ENCODE measurements at regions not wholly inside any gene's neighbourhood (a gene's known extent, or its start where the extent isn't known, plus 50 kb on each side); places are given as distances from the start of the nearest gene placed in this dataset.

DNA sequence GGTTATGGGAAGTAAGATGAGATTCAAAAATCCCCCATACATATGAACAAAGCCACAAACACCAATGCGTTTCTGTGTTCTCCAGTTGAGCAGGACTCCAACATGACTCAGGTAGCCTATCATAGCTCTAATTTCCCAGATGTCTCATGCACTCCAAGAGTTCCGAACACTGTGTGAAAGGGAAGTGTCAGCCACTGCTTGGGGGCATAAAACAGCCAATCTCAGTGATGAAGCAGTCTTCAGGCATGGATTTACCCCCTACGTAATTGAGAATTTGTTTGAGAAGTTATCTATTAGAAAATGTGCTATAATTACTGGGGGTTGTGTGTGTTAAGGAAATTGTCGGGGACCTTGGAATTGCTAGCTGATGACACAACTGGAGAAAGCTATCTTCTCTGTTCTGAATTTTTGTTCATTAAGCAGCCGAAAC is 153.9 kb upstream of the AVPR1A start:
- Histone ChIP-seq H3K9ac (ENCODE audit: low read length in 3 of 3) (no peak overlapping the region), H3K36me3 (ENCODE audit: control insufficient read depth in 2 of 3, insufficient read depth in 3 of 3, low read length in 3 of 3) (no peaks in the 10 kb centered on the region), H3K27ac (ENCODE audit: low read depth in 2 of 2, low read length in 2 of 2) (no peak overlapping the region), H3K9me3 (ENCODE audit: control insufficient read depth in 2 of 3, insufficient read depth in 1 of 3, low read length in 3 of 3) (no peaks in the 10 kb centered on the region), H3K27me3 (ENCODE audit: control insufficient read depth, insufficient read depth, low read length) (no peaks in the 10 kb centered on the region), H3K4me1 (ENCODE audit: control insufficient read depth in 2 of 3, insufficient read depth in 2 of 3, low read depth in 1 of 3, low read length in 3 of 3) (peaks cover 0 to 2% (median 2%) of the 10 kb centered on the region in 3 donors), H3K4me3 (ENCODE audit: low read length in 3 of 3) (no peak overlapping the region)
- no peak for FAIRE-seq
- intact Hi-C loops (cut with DNase I), result no loop called here
- TF ChIP-seq, protein P1, sequence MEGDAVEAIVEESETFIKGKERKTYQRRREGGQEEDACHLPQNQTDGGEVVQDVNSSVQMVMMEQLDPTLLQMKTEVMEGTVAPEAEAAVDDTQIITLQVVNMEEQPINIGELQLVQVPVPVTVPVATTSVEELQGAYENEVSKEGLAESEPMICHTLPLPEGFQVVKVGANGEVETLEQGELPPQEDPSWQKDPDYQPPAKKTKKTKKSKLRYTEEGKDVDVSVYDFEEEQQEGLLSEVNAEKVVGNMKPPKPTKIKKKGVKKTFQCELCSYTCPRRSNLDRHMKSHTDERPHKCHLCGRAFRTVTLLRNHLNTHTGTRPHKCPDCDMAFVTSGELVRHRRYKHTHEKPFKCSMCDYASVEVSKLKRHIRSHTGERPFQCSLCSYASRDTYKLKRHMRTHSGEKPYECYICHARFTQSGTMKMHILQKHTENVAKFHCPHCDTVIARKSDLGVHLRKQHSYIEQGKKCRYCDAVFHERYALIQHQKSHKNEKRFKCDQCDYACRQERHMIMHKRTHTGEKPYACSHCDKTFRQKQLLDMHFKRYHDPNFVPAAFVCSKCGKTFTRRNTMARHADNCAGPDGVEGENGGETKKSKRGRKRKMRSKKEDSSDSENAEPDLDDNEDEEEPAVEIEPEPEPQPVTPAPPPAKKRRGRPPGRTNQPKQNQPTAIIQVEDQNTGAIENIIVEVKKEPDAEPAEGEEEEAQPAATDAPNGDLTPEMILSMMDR (IDR thresholded peaks at IDR 0.05; ENCODE audit: borderline replicate concordance, extremely low read depth, insufficient read depth), result no peak
- DNase-seq, result no peak

DNA sequence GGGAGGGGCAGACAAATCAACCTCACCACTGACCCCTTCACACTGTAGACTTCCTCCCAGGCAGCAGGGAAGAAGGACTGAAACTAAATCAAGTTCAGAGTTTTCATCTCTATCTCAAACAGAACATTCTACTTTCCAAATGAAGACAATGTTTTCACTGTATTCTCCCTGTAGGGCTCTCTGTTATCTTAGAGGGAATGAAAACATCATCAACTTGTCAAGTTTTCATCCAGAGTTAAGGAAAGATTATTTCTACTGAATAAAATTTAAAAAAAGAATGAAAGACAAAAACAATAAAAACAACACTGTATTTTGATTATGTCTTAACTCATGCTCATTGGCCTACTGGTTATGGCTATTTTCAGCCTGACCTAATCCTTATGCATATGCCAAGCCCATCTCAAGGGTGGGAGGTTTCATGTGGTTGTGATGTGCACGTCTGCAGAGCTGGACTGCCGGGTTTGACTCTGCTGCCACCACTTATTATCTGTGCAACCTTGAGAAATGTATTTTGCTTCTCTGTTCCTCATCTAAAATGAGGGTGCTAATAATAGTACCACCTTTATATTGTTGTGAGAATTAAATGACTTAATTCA is 152.0 kb upstream of the AVPR1A start:
- no peaks in the 10 kb centered on the region for H3K9me3 ChIP-seq (ENCODE audit: control insufficient read depth in 2 of 3, insufficient read depth in 1 of 3, low read length in 3 of 3)
- intact Hi-C loops (cut with DNase I), result no loop called here
- no peaks in the 10 kb centered on the region for H3K27me3 ChIP-seq (ENCODE audit: control insufficient read depth, insufficient read depth, low read length)
- no peak overlapping the region for H3K27ac ChIP-seq (ENCODE audit: low read depth in 2 of 2, low read length in 2 of 2)
- no peak for FAIRE-seq
- DNase-seq, result no peak
- no peak overlapping the region for H3K9ac ChIP-seq (ENCODE audit: low read length in 3 of 3)
- H3K36me3 ChIP-seq (ENCODE audit: control insufficient read depth in 2 of 3, insufficient read depth in 3 of 3, low read length in 3 of 3), result no peaks in the 10 kb centered on the region
- H3K4me1 ChIP-seq (ENCODE audit: control insufficient read depth in 2 of 3, insufficient read depth in 2 of 3, low read depth in 1 of 3, low read length in 3 of 3), result peaks cover 0 to 6% (median 2%) of the 10 kb centered on the region in 3 donors
- TF ChIP-seq, protein P1 (IDR thresholded peaks at IDR 0.05; ENCODE audit: borderline replicate concordance, extremely low read depth, insufficient read depth), result no peak
- H3K4me3 ChIP-seq (ENCODE audit: low read length in 3 of 3), result no peak overlapping the region

DNA sequence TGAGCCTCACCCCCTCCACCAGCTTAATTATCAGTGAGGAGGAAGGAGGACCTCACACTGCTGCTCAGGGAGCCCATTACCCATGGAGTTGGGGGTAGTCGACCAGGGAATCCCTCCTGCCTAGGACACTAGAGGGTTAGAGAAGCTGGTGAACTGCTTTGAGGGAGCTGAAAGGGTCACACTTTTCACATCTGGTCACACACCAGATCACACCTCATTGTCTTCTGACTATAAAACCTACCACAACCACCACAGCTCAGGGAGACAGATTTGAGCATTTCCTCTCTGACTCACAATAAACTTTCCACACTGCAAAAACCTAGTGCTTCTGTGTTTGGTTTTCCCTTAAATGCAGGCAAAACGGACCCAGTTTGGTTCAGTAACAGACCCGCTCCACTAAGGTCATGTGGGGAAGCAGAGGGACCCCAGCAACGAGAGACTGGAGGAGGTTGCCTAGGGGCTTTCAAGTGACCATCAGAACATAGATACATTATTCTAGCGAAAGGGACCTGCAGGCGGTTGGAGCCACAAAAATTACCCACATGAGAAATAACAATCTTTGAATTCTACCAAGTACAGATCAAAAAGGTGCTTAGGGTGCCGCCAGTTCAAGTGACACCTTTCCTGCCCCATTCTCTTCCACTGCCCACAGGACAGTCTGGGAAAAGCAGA is 151.4 kb upstream of the AVPR1A start:
- DNase-seq (no peak), FAIRE-seq (no peak)
- Histone ChIP-seq H3K9me3 (ENCODE audit: control insufficient read depth in 2 of 3, insufficient read depth in 1 of 3, low read length in 3 of 3) (no peaks in the 10 kb centered on the region), H3K4me1 (ENCODE audit: control insufficient read depth in 2 of 3, insufficient read depth in 2 of 3, low read depth in 1 of 3, low read length in 3 of 3) (peaks cover 0 to 6% (median 0%) of the 10 kb centered on the region in 3 donors), H3K4me3 (ENCODE audit: low read length in 3 of 3) (no peak overlapping the region), H3K27me3 (ENCODE audit: control insufficient read depth, insufficient read depth, low read length) (no peaks in the 10 kb centered on the region), H3K27ac (ENCODE audit: low read depth in 2 of 2, low read length in 2 of 2) (no peak overlapping the region), H3K36me3 (ENCODE audit: control insufficient read depth in 2 of 3, insufficient read depth in 3 of 3, low read length in 3 of 3) (no peaks in the 10 kb centered on the region), H3K9ac (ENCODE audit: low read length in 3 of 3) (no peak overlapping the region)
- TF ChIP-seq, protein P1 (IDR thresholded peaks at IDR 0.05; ENCODE audit: borderline replicate concordance, extremely low read depth, insufficient read depth), result no peak
- intact Hi-C loops (cut with DNase I), result no loop called here

All from kidney (tissue), 13 donors.